ENCODE measurements at regions not wholly inside any gene's neighbourhood (a gene's known extent, or its start where the extent isn't known, plus 50 kb on each side); places are given as distances from the start of the nearest gene placed in this dataset.
"Not testable (repeated sequence)": the region's sequence is repeated elsewhere in the genome, so short reads cannot be mapped to it uniquely, and the experiment has no call there.

DNA sequence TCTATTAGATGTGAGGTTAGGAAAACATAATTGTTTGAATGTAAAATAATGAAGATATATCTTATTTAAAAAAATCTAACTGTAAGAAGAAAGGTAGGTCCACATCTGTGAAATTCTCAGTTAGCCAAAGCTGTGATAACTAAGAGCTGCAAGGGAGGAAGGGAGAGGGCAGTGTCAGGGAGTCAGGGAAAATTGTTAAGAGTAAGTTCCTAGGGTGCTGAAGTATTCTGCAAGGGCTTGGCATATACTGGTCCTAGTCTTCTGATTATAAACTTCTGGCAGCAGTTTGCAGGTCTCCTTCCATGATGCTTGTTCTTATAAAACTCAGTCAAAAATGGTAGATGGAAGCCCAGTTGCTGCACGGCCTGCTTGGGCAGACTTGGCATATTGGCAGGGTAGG, 233.2 kb downstream of the NMUR2 start:
- DNase-seq = no peak

DNA sequence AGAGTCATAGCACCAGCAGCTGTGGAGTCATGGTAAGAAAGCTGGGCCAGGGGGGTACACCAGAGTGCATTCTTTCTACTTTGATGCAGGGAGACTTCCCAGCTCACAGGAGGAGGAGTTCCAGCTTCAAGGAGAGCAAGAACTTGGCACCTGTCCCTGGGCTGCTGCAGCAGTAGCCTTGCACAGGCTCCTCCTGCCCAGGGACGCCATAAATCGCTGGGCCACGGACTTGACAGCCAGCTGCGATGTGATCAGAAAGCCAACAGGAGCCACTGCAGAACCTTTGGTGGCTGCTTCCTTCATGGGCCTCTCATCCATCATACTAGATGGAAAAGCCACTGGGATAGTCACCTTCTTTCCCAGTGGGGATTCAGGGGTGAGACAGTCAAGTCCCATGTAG, 234.7 kb downstream of the NMUR2 start:
- DNase-seq = no peak

DNA sequence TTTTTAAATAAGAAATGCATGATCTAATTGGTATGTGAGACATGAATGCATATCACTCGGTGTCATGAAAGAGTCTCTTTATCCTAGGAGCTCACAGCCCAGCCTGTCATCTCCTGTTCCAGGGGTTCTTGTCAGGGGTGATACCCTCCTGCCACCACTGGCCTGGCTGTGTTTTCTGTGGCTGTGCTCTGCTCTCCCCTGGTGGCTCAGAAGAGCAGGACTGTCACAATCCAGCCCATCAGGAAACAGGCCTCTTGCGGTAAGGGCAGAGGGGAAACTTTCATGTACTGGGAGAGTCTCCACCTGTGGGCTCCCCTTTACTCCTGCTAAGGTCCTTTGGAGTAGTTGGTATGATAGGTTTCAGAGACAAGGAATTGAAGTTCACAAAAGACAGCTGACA, 240.2 kb upstream of the GLRA1 start:
- DNase-seq = no peak

DNA sequence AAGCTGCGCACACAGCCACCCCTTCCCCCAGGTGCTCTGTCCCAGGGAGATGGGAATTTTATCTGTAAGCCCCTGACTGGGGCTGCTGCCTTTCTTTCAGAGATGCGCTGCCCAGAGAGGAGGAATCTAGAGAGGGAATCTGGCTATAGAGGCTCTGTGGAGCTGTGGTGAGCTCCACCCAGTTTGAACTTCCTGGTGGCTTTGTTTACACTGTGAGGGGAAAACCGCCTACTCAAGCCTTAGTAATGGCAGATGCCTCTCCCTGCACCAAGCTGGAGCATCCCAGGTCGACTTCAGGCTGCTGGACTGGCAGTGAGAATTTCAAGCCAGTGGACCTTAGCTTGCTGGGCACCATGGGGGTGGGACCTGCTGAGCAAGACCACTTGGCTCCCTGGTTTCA, 235.2 kb upstream of the GLRA1 start:
- DNase-seq = not testable (repeated sequence)

DNA sequence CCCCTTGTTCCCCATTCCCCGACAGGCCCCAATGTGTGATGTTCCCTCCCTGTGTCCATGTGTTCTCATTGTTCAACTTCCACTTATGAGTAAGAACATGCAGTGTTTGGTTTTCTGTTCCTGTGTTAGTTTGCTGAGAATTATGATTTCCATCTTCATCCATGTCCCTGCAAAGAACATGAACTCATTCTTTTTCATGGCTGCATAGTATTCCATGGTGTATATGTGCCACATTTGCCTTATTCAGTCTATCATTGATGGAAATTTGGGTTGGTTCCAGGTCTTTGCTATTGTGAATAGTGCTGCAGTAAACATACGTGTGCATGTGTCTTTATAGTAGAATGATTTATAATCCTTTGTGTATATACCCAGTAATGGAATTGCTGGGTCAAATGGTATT, 229.8 kb upstream of the GLRA1 start:
- not testable (repeated sequence) for DNase-seq

DNA sequence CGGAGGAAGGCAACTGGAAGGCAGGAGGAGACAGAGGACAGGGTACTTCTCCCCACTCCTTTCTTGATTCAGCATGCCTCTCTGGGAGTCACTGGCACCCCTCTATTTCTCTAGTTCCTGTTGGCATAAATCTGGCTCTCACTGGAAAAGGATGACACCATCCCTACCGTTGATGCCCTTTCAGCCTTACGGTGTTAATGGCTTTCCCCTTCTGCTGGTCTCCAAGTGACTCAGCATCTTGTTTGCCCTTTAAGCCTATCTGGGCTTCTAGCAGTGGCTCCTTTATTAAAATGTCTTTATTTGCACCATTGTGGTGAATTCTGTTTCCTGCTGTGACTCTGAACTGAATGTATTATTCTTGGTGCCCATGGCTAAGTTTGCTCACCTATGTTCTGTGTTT, 227.3 kb upstream of the GLRA1 start:
- no peak for DNase-seq

DNA sequence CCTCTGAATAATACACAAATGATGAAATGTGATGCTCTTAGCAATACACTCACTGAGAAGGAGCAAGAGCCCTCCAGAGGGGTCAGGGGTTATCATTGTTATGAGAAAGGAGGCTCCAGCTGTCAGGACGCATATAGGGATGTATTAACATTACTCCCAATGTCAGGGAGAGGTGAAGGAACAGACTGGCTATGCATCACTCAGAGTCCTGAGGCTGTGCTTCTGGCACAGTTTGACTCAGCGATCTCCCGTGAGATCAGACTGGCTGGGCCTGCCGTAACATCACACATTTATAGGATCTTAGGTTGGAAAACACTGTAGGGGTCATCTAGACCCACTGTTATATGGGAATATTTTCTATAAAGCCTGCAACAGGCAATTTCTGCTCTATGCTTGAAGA, 226.5 kb upstream of the GLRA1 start:
- no peak for DNase-seq

DNA sequence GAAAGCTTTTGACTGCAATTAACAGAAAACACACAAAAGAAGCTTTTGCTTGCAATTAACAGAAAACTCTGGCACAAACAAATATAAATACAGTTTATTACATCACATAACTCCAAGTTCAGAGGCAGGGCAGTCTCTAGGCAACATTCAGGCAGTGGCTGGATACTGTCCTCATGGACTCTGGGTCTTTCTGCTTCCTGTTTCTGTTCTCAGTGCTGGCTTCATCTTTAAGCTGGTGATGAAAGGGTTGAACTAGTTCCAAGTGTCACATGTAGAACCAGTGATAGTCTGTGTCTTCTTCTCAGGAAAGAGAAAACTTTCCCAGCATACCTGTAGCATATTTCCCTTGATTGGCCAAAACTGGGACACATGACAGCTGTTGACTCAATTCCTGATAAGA, 222.6 kb upstream of the GLRA1 start:
- no peak for DNase-seq

DNA sequence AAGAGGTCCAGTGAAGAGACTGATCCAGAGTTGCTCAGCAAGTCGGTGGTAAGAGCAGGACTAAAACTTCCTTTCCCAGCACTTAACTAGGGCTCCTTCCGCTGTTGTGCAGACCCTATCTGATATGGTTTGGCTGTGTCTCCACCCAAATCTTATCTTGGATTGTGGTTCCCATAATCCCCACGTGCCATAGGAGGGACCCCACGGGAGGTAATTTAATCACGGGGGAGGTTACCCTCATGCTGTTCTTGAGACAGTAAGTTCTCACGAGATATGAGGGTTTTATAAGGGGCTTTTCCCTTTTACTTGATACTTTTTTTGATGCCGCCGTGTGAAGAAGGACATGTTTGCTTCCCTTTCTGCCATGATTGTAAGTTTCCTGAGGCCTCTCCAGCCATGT, 221.9 kb upstream of the GLRA1 start:
- no peak for DNase-seq

DNA sequence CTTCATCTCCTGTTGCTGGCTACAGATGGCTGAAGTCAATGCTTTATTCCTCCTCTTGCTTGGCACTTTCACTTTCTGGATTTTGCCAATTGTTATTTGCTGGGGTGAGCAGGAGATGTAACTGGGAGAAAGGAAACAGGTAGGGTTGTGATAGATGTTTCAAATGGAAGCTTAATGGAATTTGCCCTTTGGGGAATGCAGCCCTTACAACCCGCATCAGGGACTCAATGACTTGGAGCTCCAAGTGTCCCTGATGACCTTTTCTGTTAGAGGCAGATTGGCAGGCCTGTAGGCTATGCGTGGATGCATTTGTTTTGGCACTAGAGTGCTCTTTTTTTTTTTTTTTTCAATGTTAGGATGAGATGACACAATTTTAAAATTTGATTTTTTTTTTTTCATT, 219.9 kb upstream of the GLRA1 start:
- no peak for DNase-seq

DNA sequence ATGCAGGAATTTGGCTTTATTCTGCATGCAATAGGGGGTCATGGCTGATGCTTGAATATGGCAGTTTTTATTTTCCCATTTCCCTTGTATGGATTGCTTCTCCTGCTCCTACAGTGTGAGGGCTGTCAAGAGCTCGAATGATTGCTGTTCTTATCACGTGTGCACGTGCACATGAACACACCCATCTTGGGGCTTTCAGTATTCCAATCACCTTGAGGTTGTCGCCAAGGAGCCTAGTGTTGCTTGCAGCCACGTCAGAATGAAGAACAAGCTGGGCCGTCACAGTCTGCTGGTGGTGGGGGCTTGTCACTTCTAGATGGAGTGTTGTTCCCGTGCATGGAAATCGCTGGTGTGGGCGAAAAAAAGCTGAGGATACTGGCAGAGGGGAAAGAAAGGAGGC, 219.4 kb upstream of the GLRA1 start:
- DNase-seq = no peak

DNA sequence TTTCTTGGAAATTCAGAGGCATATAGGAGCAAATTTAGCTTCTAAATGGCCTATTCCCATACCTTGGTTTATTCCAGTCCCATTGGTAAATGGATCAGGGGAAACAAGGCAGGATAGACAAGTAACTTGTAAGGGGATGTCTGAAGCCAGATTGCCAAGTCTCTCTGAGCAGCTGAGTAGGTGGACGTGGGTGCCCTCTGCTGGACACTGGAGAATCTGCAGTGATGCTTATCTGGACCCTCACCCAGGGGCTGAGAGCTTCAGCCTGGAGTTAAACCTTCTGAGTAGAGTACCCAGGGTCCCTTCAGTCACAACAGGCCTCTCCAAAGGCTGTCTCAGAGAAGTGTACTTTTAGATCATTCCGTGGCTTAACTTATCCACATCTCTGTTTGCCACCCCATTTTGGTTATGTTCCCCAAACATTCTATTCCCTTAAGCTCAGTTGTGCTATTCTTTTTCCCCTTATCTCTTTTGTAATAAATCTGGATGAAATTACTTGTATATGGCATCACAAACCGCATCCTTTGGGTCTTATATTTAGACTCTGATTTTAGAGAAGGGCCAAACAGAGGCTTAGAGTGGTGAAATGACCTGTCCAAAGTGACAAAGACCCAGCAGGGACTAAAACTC, 218.3 kb upstream of the GLRA1 start:
- DNase-seq = peak; percentile 74

DNA sequence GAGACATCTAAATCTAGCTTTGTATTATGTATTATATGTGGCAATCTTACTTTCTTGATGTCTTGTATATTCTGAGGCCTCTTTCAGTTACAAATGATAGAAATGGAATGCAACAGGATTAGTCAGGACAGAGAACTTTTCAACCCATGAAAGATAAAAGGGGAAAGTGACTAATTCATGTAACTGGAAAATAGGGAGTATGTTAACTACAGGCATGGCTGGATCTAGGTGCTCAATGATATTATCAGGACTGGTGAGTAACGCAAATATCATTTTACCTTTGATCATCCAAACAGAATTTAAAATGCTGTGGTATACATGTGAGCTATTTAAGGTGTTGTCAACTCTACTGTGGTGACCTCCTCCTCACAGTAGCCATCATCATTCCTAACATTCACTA, 215.7 kb upstream of the GLRA1 start:
- DNase-seq = no peak

DNA sequence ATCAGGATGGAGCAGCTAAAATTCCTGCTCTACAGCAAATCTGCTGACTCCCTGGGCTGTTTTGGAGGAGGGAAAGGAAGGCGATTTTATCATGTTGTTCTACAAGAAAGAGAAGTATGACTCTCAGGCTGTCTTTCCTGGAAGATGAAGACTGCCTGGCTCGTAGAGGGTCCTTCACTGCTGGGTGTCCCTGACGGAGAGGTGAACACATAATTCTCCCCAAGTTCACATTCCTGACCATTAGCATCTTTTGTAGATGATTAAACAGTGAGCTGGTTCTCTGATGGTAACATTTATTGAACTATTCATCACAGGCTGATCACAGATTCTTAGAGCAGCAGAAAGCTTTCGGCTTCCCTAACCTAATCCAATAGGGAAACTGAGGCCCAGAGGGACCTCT, 212.4 kb upstream of the GLRA1 start:
- no peak for DNase-seq

DNA sequence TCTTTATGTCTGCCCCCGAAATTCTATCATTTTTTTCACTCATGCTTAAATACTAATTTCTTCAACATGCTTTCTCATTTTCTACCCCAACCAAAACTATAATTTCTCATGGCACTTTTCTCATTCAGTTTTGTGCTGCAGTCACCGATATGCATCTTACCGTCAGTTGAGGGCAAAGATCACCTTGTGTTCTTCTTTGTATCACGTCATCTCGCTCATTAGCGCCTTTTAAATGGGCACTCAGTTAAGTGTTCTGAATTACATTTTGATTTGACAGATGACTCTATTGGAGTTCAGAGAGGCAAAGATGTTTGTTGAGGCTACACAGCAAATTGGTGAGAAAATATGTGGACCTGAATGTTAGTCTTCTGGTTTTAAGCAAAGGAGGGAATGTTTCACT, 211.7 kb upstream of the GLRA1 start:
- DNase-seq = no peak

DNA sequence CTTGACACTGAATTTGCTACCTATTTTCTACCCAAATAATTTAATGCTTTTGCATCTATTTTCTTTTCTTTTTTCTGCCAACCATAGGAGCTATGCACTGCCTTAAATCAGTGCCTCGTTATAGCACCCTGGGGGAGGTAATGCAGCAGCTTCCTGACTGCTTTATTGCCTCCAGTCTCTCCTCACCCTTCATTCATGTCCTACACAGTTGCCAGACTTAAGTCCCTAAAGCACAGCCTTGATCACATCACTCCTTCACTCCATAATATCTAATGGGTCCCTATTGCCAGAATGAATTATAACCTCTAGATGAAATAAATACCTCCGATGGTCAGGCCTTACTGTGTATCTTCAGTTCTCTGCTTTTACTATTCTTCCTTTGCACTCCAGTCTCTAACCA, 211.2 kb upstream of the GLRA1 start:
- no peak for DNase-seq

DNA sequence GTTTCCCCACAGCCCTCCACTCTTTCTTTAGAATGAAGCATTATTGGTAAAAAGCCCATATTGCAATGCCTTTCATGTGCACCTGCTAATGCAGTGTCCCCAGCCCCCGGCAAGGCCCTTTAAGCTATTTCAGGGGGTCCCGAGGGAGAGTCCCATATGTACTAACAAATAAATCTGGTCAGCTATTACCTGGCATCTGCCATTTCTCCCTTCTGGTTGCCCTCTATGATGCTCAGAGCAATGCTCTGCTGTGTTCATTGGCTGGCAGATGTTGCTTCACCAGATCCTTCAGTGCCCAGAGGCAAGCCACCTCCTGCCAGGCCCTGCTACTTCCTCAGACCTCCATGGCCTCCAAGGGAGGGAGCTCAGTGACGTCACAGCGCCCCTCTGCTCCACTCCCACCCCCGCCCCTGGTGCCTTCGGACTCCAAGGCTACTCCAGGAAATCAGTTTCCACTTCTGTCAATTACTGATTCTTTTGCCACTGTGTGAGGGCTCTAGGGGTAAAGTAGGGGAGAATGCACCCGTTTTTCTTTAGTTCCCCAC, 201.1 kb upstream of the GLRA1 start:
- no peak for DNase-seq

DNA sequence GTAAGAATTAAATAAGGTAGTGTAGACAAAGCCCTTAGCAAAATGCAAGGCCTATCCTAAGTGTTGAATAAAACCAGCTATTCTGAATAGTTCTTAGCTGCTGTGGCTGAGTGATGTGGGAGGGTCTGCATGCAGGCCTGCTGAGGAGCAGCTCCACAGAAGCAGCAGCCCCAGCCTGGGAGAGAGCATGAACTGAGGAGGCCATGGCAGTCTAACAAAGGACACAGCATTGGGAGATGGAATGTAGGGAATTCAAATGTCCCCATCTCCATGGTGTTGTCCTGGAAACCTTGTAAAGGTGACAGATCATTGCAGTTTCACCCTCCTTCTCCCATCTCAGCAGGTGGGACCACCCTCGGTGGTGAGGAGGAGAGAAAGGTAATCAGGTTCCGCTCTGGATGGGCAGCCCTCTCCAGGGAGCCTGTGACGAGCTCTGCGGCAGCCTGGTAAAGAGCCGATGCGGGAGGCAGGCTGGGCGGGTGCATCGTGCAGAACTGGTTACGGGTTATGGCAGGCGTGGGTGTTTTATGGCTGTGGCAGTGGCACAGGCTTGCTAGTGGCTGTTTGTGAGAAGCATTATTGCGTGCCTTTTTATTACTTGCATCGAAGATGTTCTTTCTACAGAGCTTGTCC, 199.9 kb upstream of the GLRA1 start:
- DNase-seq = no peak

DNA sequence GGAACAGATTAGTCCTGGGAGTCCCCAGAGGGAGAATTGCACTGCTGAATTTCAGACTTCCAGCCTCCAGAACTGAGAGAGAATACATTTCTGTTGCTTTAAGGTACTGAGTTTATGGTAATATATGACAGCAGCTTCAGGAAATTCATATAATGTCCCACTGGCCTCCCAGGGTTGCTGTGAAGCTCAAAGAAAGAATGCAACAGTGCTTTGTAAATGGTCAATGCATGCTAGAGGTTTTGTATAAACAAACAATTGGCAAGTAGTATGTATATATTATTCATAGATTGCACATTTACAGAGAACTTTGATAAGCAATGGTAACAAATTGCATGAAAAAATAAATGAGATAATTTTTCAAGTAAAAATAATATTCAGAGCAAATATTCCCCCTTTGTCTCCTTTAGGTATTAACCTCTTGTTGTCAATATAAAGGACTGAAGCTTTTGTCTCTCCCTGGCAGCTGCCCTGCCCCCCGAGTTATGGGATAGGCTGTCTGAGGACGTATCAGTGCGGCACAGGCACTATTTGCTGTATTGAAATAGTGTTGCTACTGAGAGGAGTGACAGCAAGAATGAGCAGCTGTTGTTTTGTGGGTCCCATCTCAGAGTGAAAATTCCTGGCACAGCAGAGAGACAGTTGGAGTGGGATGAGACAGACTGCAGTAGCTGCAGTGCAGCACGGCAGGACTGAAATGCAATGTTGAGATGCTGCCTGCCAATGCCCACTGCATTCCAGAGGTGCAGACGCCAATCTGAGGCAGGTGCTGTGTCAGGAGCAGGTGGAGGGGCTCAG, 194.2 kb upstream of the GLRA1 start:
- DNase-seq = no peak

DNA sequence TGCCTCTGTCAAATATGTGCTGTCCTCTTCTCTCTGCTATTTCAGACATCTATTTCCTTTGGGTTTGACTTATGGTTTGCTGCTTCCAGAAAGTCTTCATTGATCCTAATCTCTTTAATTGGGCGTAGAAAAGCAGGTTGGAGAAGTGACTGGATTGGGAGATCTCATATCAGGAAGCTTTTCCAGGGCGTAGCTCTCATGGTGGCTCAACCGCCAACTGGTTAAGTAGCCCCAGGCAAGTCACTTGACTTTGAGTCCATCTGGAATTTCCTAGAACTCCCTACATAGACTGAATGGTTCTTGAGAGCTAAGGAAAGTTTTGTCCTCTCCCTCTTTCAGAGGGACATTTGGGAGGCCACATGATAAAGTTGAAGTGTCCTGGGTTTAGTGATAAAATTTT, 192.3 kb upstream of the GLRA1 start:
- DNase-seq = no peak

DNA sequence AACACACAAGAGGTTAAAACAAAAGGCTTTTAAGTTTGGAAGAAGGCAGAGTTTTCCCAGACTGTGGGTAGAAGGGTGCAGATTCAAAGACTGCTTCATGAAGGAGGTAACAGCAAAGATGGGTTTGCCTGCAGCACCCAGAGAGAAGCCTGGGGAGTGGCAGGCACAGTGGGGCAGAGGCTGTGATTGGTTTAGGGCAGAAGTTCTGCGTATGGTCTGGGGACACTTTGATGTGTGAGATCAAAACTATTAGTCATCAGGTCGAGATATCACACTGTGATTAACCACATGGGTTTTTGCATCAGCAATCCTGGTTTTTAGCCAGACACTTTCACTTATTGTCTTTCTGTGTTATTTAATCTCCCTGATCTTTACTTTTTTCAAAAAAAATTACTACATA, 188.8 kb upstream of the GLRA1 start:
- peak; percentile 70 for DNase-seq

DNA sequence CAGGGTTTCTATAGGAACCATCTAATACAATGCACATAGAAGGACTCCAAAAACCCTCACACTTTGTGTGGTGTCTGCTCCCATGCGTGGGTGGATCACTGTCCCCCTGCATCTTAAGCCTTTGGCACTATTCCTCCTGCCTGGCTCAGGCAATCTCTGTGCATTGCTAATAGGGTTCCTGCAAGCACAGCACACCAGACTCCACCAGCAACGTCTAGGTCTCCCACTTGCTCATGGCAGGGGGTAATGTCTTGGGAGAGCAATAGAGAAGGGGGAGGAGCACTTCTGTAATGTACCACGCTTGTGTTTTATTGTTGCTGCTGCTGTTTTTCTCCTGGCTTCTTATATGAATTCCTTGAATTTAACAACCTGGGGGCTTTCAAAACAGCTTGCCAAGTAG, 182.6 kb upstream of the GLRA1 start:
- no peak for DNase-seq

DNA sequence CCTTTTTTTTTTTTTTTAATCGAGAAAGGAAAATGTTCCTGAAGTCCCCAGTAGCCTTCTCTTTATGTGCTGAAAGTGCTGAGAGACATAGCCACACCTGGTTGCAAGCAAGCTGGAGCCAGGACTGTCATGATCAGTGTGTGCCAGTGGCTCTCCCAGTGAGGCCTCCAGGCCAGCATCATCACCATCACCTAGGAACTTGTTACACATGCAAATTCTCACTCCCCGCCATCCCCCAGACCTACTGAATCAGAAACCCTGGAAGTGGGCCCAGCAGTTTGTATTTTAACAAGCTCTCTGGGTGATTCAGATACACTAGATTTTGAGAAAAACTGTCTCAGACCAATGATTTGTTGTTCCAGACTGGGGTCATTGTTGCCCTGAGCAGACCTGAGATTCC, 181.9 kb upstream of the GLRA1 start:
- no peak for DNase-seq

DNA sequence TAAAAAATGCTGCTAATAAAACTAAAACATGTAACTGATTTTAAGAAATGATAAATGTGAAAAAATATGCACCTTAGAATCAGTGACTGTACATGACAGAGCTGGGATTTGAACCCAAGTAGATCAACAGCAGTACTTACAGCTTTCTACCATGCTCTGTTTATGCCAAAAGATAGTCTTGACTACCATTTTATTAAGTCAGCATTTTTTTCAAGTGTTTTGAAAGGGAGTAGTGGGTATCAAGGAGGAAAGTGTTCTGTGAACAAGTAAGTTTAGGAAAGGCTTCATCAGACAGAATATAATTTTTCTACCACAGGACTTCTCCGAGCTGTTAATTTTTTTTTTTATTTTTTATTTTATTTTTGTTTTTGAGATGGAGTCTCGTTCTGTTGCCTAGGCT, 180.4 kb upstream of the GLRA1 start:
- DNase-seq = no peak
